K562 (cell line): ENCODE measurements at regions not wholly inside any gene's neighbourhood (a gene's known extent, or its start where the extent isn't known, plus 50 kb on each side); places are given as distances from the start of the nearest gene placed in this dataset.

Experiments
- ATAC-seq: fragments of 200-7000 bp; cut with Tn5 transposase; 3 replicates; pipeline ENCODE4 v1.9.1; 2020; ENCODE audit warnings: moderate library complexity
- BruUV-seq: library from RNA; stranded (reverse); fragments of 400-500 nt; replicated peaks from 2 replicates; lab custom pipeline; 2021; lab: Mats Ljungman, UMichigan
- CTCF ChIA-PET: fragments of 300-600 bp; formaldehyde crosslinking; extraction: SDS; loops from one replicate; lab custom pipeline; 2021; ENCODE audit warnings: low intra/inter-chr PET ratio; lab: Yijun Ruan, JAX
- POLR2A ChIA-PET: fragments of 300-600, 350-650 bp; sonication (Branson Sonifier 250); formaldehyde crosslinking; extraction: SDS; loops from one replicate; lab custom pipeline; 2021; ENCODE audit warnings: antibody characterized with exemption, inconsistent platforms; lab: Yijun Ruan, JAX
- DNase-seq, 4 experiments: peaks; one replicate each; pipeline versions ENCODE4 v3.0.0 to v3.0.0-alpha.2; 2011 to 2018; ENCODE audit warnings: low spot score in 3 of 4, mixed read lengths in 3 of 4; ENCODE audit errors: extremely low read depth in 1 of 4
- FAIRE-seq: peaks from 2 replicates; lab custom pipeline; 2011; peaks lifted over from hg19 to GRCh38; lab: Jason Lieb, UNC
- H2AFZ ChIP-seq: 2 replicates; pipeline ENCODE4 v1.6.0; 2011; ENCODE audit warnings: low read depth, low read length, control low read depth, inconsistent platforms
- H3K27ac ChIP-seq: fragments of 200-600 bp; 3 replicates; pipeline ENCODE4 v1.8.0; 2011; ENCODE audit warnings: low read depth, mild to moderate bottlenecking, control low read depth, inconsistent platforms, low read length, moderate library complexity, mixed read lengths; ENCODE audit errors: extremely low read depth
- H3K27me3 ChIP-seq, 2 experiments: fragments of 300-600 bp in 1 of 2; 2 replicates in 1 of 2; 3 replicates in 1 of 2; pipeline versions ENCODE4 v1.6.0 to v1.8.0; 2011; ENCODE audit warnings: inconsistent platforms in 2 of 2, low read length in 2 of 2, mild to moderate bottlenecking in 1 of 2, mixed read lengths in 1 of 2, moderate library complexity in 1 of 2; ENCODE audit not compliant: control insufficient read depth in 2 of 2, insufficient read depth in 2 of 2
- H3K36me3 ChIP-seq: fragments of 300-600 bp; 3 replicates; pipeline ENCODE4 v1.8.0; 2011; ENCODE audit warnings: mild to moderate bottlenecking, low read length, inconsistent platforms; ENCODE audit not compliant: control insufficient read depth, insufficient read depth
- H3K4me1 ChIP-seq, 2 experiments: fragments of 200-600 bp in 1 of 2; replicated peaks in 1 of 2; 2 replicates in 1 of 2; 3 replicates in 1 of 2; pipeline versions ENCODE4 v1.5.1 to v1.8.0; 2011; ENCODE audit warnings: inconsistent platforms in 2 of 2, low read length in 2 of 2, mild to moderate bottlenecking in 1 of 2, mixed read lengths in 1 of 2, moderate library complexity in 1 of 2; ENCODE audit not compliant: control insufficient read depth in 2 of 2, insufficient read depth in 2 of 2
- H3K4me2 ChIP-seq: 2 replicates; pipeline ENCODE4 v1.6.1; 2011; ENCODE audit warnings: low read length, control low read depth, inconsistent platforms, mixed read lengths; ENCODE audit not compliant: insufficient read depth
- H3K4me3 ChIP-seq: fragments of 200-600 bp; sonication (generic), shearing (Covaris generic); 2 replicates; pipeline ENCODE4 v1.5.1; 2016; ENCODE audit warnings: control low read depth, inconsistent platforms
- H3K79me2 ChIP-seq: fragments of 200-600 bp; 3 replicates; pipeline ENCODE4 v1.8.0; 2011; ENCODE audit warnings: low read length, inconsistent platforms; ENCODE audit not compliant: control insufficient read depth, insufficient read depth
- H3K9ac ChIP-seq, 2 experiments: 2 replicates each; pipeline versions ENCODE4 v1.6.0 to v1.6.1; 2011; ENCODE audit warnings: low read depth in 2 of 2, low read length in 2 of 2, control low read depth in 1 of 2, inconsistent platforms in 1 of 2, mild to moderate bottlenecking in 1 of 2, mixed read lengths in 1 of 2; ENCODE audit not compliant: insufficient read depth in 1 of 2
- H3K9me1 ChIP-seq: one replicate; pipeline ENCODE4 v1.6.0; 2011; ENCODE audit warnings: inconsistent platforms, mild to moderate bottlenecking, low read length, moderate library complexity; ENCODE audit not compliant: control insufficient read depth, insufficient read depth
- H3K9me3 ChIP-seq: replicated peaks from 2 replicates; pipeline ENCODE4 v1.5.1; 2011; ENCODE audit warnings: low read depth, low read length, inconsistent platforms; ENCODE audit not compliant: control insufficient read depth, insufficient read depth
- H4K20me1 ChIP-seq: replicated peaks from 2 replicates; pipeline ENCODE4 v1.6.1; 2011; ENCODE audit warnings: low read length, inconsistent platforms, mixed read lengths; ENCODE audit not compliant: control insufficient read depth, insufficient read depth
- CEBPB ChIP-seq: fragments of 450-650 bp; IDR thresholded peaks from 2 replicates; pipeline ENCODE4 v1.6.1; 2016; ENCODE audit warnings: missing genetic modification characterization, missing compliant biosample characterization
- HNRNPK ChIP-seq: fragments of 200-400 bp; formaldehyde crosslinking; IDR thresholded peaks from one replicate; pipeline ENCODE4 v1.6.1; 2018; ENCODE audit warnings: mild to moderate bottlenecking, low read depth, low read length; ENCODE audit not compliant: poor library complexity, severe bottlenecking
- MED1 ChIP-seq: sonication (generic); formaldehyde crosslinking; IDR thresholded peaks from 2 replicates; pipeline ENCODE4 v1.8.1; 2023; ENCODE audit warnings: missing genetic modification reagents, borderline replicate concordance
- PRMT5 ChIP-seq: sonication (generic); formaldehyde crosslinking; IDR thresholded peaks from 2 replicates; pipeline ENCODE4 v1.5.0; 2020; ENCODE audit warnings: missing genetic modification reagents
- WGBS: fragments of 100-300 bp; shearing (Covaris generic); methylation state at CpG from one replicate; pipeline ENCODE4 v1.1.6; 2016; ENCODE audit warnings: low coverage, mixed read lengths; ENCODE audit not compliant: insufficient coverage; ENCODE audit errors: missing lambda C conversion rate; 5-methylcytosine and 5-hydroxymethylcytosine counted together
- in situ Hi-C: fragments of 300-500 bp; cut with MboI; formaldehyde crosslinking; loops from 4 replicates; pipeline ENCODE4 v1.15.0; 2018; ENCODE audit warnings: inconsistent platforms, mixed read lengths
- intact Hi-C: fragments of 100-400 bp; cut with micrococcal nuclease; formaldehyde crosslinking; loops from 2 replicates; pipeline ENCODE4 v1.14.2; 2022
- TF ChIP-seq, protein P1 (sequence below): fragments of 250-450 bp; sonication (Bioruptor Pico); IDR thresholded peaks from 2 replicates; pipeline ENCODE4 v1.8.0; 2021; ENCODE audit warnings: moderate library complexity, mild to moderate bottlenecking, inconsistent platforms
- TF ChIP-seq, protein P2 (sequence below): fragments of 250-450 bp; sonication (Bioruptor Pico); IDR thresholded peaks from 2 replicates; pipeline ENCODE4 v1.8.0; 2021; ENCODE audit warnings: borderline replicate concordance, mild to moderate bottlenecking, moderate library complexity; ENCODE audit not compliant: poor library complexity, severe bottlenecking
- TF ChIP-seq, protein P3 (sequence below), 3 experiments: fragments of 200-800 bp in 1 of 3; fragments of 250-450 bp in 1 of 3; fragments of 450-650 bp in 1 of 3; sonication (Bioruptor Pico) in 1 of 3; sonication (Bioruptor generic) in 1 of 3; formaldehyde crosslinking in 1 of 3; IDR thresholded peaks; 2 replicates each; pipeline versions ENCODE4 v1.6.1 to v1.8.0; 2016 to 2022; ENCODE audit warnings: mild to moderate bottlenecking in 2 of 3, missing genetic modification characterization in 2 of 3, missing compliant biosample characterization in 1 of 3, moderate library complexity in 1 of 3
- TF ChIP-seq, protein P4 (sequence below): fragments of 450-650 bp; formaldehyde crosslinking; conservative IDR thresholded peaks from 2 replicates; pipeline ENCODE4 v1.4.0; 2022; ENCODE audit warnings: mild to moderate bottlenecking, missing genetic modification characterization

DNA sequence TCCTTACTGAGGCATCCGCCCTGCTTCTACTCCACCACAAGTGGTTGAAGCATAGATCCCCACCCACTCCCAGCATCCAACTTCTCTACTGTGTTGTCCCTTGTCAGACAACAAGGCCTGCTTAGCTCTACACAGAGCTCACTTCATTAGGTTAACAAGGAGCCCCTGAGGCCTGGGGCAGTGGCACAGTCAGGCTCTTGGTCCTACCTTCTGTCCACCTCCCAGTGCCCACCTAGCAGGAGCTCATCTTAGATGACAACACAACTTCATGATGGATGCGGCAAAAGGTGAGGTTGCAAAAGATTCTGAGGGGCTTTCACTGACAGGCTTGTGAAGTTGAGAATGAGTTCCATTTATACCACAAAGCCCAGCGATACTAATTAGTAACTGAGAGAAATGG lies 432.0 kb upstream of the CDH5 start (continued):
- TF ChIP-seq, protein P1, sequence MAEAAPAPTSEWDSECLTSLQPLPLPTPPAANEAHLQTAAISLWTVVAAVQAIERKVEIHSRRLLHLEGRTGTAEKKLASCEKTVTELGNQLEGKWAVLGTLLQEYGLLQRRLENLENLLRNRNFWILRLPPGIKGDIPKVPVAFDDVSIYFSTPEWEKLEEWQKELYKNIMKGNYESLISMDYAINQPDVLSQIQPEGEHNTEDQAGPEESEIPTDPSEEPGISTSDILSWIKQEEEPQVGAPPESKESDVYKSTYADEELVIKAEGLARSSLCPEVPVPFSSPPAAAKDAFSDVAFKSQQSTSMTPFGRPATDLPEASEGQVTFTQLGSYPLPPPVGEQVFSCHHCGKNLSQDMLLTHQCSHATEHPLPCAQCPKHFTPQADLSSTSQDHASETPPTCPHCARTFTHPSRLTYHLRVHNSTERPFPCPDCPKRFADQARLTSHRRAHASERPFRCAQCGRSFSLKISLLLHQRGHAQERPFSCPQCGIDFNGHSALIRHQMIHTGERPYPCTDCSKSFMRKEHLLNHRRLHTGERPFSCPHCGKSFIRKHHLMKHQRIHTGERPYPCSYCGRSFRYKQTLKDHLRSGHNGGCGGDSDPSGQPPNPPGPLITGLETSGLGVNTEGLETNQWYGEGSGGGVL, result no peak

DNA sequence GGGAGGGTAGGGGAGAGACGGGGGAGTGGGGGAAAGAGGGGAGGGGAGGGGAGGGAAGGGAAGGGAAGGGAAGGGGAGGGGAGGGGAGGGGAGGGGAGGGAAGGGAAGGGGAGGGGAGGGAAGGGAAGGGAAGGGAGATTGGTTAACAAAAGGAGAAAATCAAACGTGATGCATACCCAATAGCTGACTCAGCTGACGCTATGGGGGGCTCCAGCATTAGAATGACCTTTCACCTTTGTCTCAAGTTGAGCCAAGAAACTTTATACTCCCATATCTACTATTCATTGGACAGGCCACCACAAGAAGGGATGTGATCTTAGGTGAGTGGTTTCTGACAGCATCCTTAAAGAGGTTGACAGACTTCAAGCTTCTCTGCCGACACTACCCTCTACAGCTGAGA lies 432.8 kb upstream of the CDH5 start:
- no peak overlapping the region for H3K4me2 ChIP-seq
- ATAC-seq, result no peak
- no peak overlapping the region for H3K9ac ChIP-seq
- ChIA-PET CTCF (no interaction called here), POLR2A (no interaction called here)
- H3K36me3 ChIP-seq, result no peaks in the 10 kb centered on the region
- no peaks in the 10 kb centered on the region for H3K9me1 ChIP-seq
- no peaks in the 10 kb centered on the region for H4K20me1 ChIP-seq
- intact Hi-C loops (no loop called here), in situ Hi-C loops (no loop called here)
- H3K79me2 ChIP-seq, result no peaks in the 10 kb centered on the region
- H3K4me3 ChIP-seq, result no peak overlapping the region
- no TSS peak for BruUV-seq
- H3K27me3 ChIP-seq, result no peaks in the 10 kb centered on the region
- TF ChIP-seq HNRNPK (peak; percentile 25), CEBPB (no peak), PRMT5 (CRISPR knock-in tag) (no peak), MED1 (CRISPR knock-in tag) (no peak)
- TF ChIP-seq, protein P2, sequence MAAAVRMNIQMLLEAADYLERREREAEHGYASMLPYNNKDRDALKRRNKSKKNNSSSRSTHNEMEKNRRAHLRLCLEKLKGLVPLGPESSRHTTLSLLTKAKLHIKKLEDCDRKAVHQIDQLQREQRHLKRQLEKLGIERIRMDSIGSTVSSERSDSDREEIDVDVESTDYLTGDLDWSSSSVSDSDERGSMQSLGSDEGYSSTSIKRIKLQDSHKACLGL (CRISPR knock-in tag), result no peak
- TF ChIP-seq, protein P3, sequence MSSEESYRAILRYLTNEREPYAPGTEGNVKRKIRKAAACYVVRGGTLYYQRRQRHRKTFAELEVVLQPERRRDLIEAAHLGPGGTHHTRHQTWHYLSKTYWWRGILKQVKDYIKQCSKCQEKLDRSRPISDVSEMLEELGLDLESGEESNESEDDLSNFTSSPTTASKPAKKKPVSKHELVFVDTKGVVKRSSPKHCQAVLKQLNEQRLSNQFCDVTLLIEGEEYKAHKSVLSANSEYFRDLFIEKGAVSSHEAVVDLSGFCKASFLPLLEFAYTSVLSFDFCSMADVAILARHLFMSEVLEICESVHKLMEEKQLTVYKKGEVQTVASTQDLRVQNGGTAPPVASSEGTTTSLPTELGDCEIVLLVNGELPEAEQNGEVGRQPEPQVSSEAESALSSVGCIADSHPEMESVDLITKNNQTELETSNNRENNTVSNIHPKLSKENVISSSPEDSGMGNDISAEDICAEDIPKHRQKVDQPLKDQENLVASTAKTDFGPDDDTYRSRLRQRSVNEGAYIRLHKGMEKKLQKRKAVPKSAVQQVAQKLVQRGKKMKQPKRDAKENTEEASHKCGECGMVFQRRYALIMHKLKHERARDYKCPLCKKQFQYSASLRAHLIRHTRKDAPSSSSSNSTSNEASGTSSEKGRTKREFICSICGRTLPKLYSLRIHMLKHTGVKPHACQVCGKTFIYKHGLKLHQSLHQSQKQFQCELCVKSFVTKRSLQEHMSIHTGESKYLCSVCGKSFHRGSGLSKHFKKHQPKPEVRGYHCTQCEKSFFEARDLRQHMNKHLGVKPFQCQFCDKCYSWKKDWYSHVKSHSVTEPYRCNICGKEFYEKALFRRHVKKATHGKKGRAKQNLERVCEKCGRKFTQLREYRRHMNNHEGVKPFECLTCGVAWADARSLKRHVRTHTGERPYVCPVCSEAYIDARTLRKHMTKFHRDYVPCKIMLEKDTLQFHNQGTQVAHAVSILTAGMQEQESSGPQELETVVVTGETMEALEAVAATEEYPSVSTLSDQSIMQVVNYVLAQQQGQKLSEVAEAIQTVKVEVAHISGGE (CRISPR knock-in tag; IDR thresholded peaks at IDR 0.05), result no peak
- TF ChIP-seq, protein P4, sequence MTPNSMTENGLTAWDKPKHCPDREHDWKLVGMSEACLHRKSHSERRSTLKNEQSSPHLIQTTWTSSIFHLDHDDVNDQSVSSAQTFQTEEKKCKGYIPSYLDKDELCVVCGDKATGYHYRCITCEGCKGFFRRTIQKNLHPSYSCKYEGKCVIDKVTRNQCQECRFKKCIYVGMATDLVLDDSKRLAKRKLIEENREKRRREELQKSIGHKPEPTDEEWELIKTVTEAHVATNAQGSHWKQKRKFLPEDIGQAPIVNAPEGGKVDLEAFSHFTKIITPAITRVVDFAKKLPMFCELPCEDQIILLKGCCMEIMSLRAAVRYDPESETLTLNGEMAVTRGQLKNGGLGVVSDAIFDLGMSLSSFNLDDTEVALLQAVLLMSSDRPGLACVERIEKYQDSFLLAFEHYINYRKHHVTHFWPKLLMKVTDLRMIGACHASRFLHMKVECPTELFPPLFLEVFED, result no peak
- no peak overlapping the region for H2AFZ ChIP-seq
- H3K4me1 ChIP-seq, result no peaks in the 10 kb centered on the region
- no peak for DNase-seq
- 0% methylated on average over 2 of the region's 4 CpGs for WGBS
- 0 out of 2 replicates have a peak, but pooled peaks cover 2% of the 10 kb centered on the region for H3K9me3 ChIP-seq
- FAIRE-seq, result no peak
- no peak overlapping the region for H3K27ac ChIP-seq
